Upper lobe of right lung (tissue), 1 donor: ENCODE measurements at regions not wholly inside any gene's neighbourhood (a gene's known extent, or its start where the extent isn't known, plus 50 kb on each side); places are given as distances from the start of the nearest gene placed in this dataset.

Experiments
- ATAC-seq: fragments of 200-7000 bp; cut with Tn5 transposase; one replicate; pipeline ENCODE4 v1.9.1; 2020; ENCODE audit warnings: mild to moderate bottlenecking, moderate library complexity
- DNase-seq: peaks from one replicate; pipeline ENCODE4 v3.0.0-alpha.2; 2020
- H3K27ac ChIP-seq: fragments of 200-600 bp; one replicate; pipeline ENCODE4 v1.8.0; 2022
- H3K27me3 ChIP-seq: fragments of 200-600 bp; one replicate; pipeline ENCODE4 v1.8.0; 2022; ENCODE audit warnings: mild to moderate bottlenecking
- H3K36me3 ChIP-seq: fragments of 200-600 bp; one replicate; pipeline ENCODE4 v1.8.0; 2022
- H3K4me1 ChIP-seq: fragments of 200-600 bp; one replicate; pipeline ENCODE4 v1.8.0; 2022
- H3K4me3 ChIP-seq: fragments of 200-600 bp; one replicate; pipeline ENCODE4 v1.8.0; 2022; ENCODE audit warnings: mild to moderate bottlenecking
- H3K9me3 ChIP-seq: fragments of 200-600 bp; one replicate; pipeline ENCODE4 v1.8.0; 2022
- intact Hi-C: fragments of 100-400 bp; cut with DNase I; formaldehyde crosslinking; loops from one replicate; pipeline ENCODE4 v1.11.0; 2022
- TF ChIP-seq, protein P1 (sequence below): fragments of 200-600 bp; IDR thresholded peaks from one replicate; pipeline ENCODE4 v1.8.0; 2022; ENCODE audit warnings: antibody characterized with exemption
- donor health status: DM: no; HTN: yes; CAD: no; lungs with severe emphysema.

DNA sequence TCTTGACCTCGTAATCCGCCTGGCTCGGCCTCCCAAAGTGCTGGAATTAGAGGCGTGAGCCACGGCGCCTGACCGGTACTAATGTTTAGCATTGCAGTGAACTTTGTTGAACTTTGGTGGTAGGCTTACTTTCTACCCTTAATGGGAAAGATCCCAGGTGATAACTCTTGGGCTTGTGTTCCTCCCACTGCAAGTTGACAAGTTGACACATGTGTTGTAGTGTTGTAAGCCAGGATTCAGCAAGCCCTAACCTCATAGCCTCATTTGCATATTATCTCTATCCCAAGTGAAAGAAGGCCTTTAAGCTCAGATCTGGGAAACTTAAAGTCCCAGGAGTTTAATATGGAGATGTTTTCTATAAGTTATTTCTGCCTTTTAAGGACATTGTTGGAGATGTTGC, 80.0 kb upstream of the CLCN4 start:
- TF ChIP-seq, protein P1, sequence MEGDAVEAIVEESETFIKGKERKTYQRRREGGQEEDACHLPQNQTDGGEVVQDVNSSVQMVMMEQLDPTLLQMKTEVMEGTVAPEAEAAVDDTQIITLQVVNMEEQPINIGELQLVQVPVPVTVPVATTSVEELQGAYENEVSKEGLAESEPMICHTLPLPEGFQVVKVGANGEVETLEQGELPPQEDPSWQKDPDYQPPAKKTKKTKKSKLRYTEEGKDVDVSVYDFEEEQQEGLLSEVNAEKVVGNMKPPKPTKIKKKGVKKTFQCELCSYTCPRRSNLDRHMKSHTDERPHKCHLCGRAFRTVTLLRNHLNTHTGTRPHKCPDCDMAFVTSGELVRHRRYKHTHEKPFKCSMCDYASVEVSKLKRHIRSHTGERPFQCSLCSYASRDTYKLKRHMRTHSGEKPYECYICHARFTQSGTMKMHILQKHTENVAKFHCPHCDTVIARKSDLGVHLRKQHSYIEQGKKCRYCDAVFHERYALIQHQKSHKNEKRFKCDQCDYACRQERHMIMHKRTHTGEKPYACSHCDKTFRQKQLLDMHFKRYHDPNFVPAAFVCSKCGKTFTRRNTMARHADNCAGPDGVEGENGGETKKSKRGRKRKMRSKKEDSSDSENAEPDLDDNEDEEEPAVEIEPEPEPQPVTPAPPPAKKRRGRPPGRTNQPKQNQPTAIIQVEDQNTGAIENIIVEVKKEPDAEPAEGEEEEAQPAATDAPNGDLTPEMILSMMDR: no peak
- Histone ChIP-seq H3K4me1 (no peaks in the 10 kb centered on the region), H3K4me3 (no peak overlapping the region), H3K27me3 (no peaks in the 10 kb centered on the region), H3K27ac (no peak overlapping the region), H3K9me3 (no peaks in the 10 kb centered on the region), H3K36me3 (no peaks in the 10 kb centered on the region)
- ATAC-seq: no peak
- DNase-seq: no peak
- intact Hi-C loops: no loop called here

- Histone ChIP-seq H3K4me3 (no peak overlapping the region), H3K36me3 (no peaks in the 10 kb centered on the region), H3K27me3 (no peaks in the 10 kb centered on the region), H3K27ac (no peak overlapping the region), H3K9me3 (no peaks in the 10 kb centered on the region), H3K4me1 (peaks cover 4% of the 10 kb centered on the region)
- TF ChIP-seq, protein P1: no peak
- intact Hi-C loops: no loop called here
- no peak for ATAC-seq
- DNase-seq: no peak
Observed at GRCh38 chrX:10077425-10078188, 79.2 kb upstream of the CLCN4 start.

DNA sequence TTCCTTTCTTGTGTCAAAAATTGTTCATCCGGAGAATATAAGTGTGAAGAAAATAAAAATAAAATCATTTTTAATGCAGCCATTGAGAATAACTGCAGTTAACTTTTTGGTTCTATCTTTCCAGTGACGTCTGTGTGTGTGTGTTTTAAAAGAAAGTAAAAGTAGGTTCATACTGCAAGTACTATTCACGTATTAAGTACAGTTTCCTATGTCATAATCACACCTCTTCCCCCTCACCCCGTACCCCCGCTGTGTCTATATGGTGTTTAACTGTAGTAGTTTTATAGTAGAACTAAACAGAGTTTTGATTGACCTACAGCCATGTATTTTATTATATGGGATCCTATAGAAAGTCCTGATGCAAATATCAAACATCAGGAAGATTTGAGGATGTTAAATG, 78.5 kb upstream of the CLCN4 start:
- intact Hi-C loops: no loop called here
- TF ChIP-seq, protein P1: no peak
- Histone ChIP-seq H3K27me3 (no peaks in the 10 kb centered on the region), H3K4me3 (no peak overlapping the region), H3K36me3 (no peaks in the 10 kb centered on the region), H3K4me1 (peaks cover 6% of the 10 kb centered on the region), H3K9me3 (no peaks in the 10 kb centered on the region), H3K27ac (no peak overlapping the region)
- DNase-seq (no peak), ATAC-seq (no peak)

GRCh38 chrX:10079231-10079630, 77.5 kb upstream of the CLCN4 start:
- Histone ChIP-seq H3K36me3 (no peaks in the 10 kb centered on the region), H3K9me3 (no peaks in the 10 kb centered on the region), H3K4me3 (no peak overlapping the region), H3K27ac (no peak overlapping the region), H3K4me1 (peaks cover 12% of the 10 kb centered on the region), H3K27me3 (no peaks in the 10 kb centered on the region)
- ATAC-seq: peak; percentile 81
- peak; percentile 78 for DNase-seq
- intact Hi-C loops: no loop called here
- TF ChIP-seq, protein P1: no peak

- no peak overlapping the region for H3K4me3 ChIP-seq
- intact Hi-C loops: no loop called here
- H3K27ac ChIP-seq: peak overlapping the region; percentile 76
- H3K9me3 ChIP-seq: no peaks in the 10 kb centered on the region
- TF ChIP-seq, protein P1: no peak
- DNase-seq (no peak), ATAC-seq (no peak)
- peaks cover 12% of the 10 kb centered on the region for H3K4me1 ChIP-seq
- H3K27me3 ChIP-seq: no peaks in the 10 kb centered on the region
- H3K36me3 ChIP-seq: no peaks in the 10 kb centered on the region
Observed at GRCh38 chrX:10083809-10084208, 73.0 kb upstream of the CLCN4 start.

DNA sequence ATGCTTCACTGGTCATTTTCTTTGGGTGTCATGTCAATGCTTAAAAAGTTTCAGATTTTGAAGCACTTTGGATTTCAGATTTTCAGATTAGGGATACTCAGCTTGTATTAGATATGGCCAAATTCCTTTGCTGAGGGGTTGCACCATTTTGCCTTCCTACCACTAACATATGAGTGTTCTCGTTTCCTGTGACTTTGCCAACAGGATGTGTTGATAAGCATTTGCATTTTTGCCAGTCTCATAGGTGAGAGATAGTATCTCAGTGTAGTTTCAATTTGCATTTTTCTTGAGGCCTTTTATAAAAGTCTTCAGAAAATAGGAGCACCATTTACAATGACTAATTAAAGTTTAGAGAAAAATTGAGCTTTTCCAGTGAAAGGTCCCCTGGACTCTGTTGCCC, 71.6 kb upstream of the CLCN4 start:
- intact Hi-C loops: no loop called here
- H3K27ac ChIP-seq: no peak overlapping the region

More for the DNA sequence above, 71.6 kb upstream of the CLCN4 start:
- no peaks in the 10 kb centered on the region for H3K36me3 ChIP-seq
- ATAC-seq (no peak), DNase-seq (no peak)
- H3K4me1 ChIP-seq: peaks cover 12% of the 10 kb centered on the region
- TF ChIP-seq, protein P1: no peak
- no peaks in the 10 kb centered on the region for H3K27me3 ChIP-seq
- no peak overlapping the region for H3K4me3 ChIP-seq
- H3K9me3 ChIP-seq: no peaks in the 10 kb centered on the region
